ENCODE measurements at regions not wholly inside any gene's neighbourhood (a gene's known extent, or its start where the extent isn't known, plus 50 kb on each side); places are given as distances from the start of the nearest gene placed in this dataset.

DNA sequence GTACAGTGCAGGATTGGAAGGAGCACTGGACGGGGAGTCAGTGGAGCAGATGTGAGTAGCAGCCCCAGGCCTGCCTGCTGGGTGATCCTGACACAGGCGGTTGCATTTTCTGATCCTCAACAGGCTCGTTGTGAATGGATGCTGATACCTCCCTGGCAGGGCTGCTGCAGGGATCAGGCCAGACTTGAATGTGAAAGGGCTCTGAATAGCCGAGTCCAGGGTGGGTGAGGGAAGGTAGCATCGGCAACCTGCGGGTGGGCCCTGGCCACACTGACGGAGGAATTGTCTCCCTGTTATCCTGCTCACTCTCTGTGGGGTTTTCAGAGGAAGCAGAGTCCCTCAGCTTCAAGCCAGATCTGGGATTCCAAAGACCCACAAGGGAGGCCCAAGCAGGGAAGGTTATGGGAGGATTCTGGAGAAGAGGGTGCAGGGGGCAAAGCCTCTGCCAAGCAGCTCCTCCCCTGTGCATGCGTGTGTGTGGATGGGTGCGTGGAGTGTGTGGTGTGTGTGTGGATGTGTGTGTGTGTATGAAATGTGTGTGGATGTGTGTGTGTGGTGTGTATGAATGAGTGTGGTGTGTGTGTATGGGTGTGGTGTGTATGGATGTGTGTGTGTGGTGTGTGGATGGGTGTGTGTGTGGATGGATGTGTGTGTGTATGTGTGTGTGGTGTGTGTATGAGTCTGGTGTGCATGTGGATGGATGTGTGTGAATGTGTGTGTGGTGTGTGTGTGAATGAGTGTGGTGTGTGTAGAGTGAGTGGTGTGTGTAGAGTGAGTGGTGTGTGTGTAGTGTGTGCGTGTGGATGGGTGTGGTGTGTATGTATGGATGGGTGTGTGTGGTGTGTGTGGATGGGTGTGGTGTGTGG is 100.3 kb downstream of the UBIAD1 start:
- no peak for TF ChIP-seq POLR2AphosphoS5 (IDR thresholded peaks at IDR 0.05)
- TF ChIP-seq, protein P1, sequence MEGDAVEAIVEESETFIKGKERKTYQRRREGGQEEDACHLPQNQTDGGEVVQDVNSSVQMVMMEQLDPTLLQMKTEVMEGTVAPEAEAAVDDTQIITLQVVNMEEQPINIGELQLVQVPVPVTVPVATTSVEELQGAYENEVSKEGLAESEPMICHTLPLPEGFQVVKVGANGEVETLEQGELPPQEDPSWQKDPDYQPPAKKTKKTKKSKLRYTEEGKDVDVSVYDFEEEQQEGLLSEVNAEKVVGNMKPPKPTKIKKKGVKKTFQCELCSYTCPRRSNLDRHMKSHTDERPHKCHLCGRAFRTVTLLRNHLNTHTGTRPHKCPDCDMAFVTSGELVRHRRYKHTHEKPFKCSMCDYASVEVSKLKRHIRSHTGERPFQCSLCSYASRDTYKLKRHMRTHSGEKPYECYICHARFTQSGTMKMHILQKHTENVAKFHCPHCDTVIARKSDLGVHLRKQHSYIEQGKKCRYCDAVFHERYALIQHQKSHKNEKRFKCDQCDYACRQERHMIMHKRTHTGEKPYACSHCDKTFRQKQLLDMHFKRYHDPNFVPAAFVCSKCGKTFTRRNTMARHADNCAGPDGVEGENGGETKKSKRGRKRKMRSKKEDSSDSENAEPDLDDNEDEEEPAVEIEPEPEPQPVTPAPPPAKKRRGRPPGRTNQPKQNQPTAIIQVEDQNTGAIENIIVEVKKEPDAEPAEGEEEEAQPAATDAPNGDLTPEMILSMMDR (IDR thresholded peaks at IDR 0.05): no peak
- TF ChIP-seq POLR2A (IDR thresholded peaks at IDR 0.05): no peak
